ENCODE measurements at regions not wholly inside any gene's neighbourhood (a gene's known extent, or its start where the extent isn't known, plus 50 kb on each side); places are given as distances from the start of the nearest gene placed in this dataset.

DNA sequence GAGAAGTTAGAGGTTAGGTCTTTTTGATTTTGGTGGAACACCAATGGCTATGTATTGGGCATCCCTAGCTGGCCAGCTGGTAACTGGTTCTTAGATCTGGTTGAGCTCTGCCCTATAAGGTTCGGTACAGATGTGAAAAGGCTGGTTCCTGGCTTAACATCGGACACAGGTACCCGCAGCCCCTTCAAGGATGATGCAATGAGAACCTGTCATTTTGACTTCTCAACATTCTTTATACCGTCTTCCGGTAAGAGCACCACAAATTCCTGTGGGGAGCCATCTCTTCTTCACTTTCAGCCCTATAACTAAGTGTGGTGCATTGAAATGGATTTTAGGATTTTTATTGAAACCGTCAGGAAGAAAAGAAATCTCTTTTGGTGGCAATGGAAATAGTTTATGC, 222.8 kb downstream of the ADAMTS9 start:
- DNase-seq: no peak

DNA sequence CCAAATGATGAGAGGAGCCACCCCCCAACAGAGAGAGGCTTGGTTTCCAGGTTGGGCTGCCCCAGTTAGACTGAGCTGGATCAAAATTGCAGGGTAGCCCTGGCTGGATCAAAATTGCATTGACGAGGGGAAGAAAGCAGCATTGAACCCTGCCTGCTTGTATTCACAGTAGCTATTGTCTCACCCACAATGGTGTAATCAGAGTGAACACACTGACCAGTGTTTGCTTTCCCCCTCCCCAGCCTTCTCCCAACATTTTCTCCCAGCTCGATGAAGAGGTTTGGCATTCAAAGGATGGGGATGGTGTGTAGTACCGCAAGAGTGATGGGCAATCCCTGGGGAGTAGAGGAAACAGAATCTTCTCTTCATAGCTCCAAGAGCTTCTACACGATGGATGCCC, 223.8 kb downstream of the ADAMTS9 start:
- no peak for DNase-seq

DNA sequence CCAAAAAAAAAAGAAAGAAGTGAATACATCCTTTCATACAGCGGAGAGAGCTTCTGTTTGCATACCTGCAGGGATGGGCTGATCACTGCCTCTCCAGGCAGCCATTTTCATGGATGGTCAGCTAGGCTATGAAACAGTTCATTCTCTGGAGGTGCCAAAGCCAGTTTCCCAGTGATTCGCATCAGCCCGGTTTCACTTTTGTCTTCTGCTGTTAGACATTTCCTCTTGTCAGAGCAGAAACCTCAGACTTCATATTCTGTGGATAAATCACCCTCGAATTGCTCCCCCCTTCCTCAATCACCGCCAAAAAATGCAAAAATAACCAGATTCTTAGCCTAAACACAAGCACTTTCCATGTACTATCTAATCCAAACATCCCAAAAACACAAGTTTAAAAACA, 225.6 kb downstream of the ADAMTS9 start:
- no peak for DNase-seq

DNA sequence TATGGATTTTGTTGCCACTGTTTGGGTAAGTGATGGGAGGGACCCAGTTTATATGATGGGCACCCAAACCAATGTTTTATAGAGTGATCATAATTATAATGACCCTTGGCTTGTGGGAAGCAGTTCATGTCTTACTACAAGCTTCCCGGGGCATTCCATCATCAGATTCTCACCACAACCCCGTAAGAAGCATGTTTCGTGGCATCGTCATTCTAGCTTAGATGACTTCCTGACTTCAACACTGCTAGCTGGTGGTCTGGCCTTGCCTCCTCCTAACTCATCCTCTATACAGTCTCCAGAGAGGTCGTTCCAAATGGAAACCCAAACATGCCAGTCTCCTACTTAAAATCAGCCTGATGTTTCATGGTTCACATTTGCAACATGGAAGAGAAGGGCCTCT, 226.9 kb downstream of the ADAMTS9 start:
- no peak for DNase-seq

DNA sequence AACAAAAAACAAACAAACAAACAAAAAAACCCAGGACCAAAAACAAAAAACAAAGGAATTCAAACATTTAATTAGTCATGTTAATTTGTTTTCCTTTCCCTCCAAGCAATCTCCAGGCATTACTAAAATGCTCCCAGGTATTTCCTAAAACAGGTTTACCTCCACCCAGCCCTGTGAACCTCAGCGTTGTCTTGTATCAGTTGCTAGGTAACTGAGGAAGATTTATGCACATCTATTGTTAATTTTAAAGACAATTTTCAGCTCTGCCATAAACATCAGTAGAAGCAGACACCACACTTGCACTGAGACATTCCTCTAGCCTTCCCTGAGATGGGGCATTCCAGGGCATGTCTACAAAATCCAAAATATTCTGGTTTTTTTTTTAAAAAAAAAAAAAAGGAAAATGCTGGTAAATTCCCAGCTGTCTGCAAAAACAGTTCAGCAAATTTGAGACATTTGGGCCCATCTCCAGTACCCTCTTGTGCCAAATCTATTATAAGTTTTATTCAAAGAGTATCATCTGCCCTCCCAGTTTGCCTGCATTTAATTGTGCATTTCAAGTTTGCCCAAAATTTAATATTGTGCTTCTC, 227.6 kb downstream of the ADAMTS9 start:
- no peak for DNase-seq

DNA sequence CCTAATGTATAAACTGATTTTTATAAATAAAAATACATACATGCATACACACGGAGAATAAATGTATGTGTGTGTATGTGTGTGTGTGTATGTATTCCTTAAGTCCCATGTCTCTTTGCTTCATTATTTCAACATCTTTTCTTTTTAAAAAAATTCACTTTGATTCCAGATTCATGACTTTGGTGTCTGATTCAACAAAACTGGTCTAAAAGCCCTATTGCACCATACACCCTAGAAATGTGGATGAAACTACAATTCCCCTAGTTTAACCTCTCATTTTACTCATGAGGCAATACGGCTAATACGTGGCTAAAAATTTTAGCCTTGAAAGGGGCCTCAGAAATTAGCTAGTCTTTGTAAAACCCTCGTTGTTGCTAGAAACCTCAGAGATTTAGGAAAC, 228.1 kb downstream of the ADAMTS9 start:
- no peak for DNase-seq

DNA sequence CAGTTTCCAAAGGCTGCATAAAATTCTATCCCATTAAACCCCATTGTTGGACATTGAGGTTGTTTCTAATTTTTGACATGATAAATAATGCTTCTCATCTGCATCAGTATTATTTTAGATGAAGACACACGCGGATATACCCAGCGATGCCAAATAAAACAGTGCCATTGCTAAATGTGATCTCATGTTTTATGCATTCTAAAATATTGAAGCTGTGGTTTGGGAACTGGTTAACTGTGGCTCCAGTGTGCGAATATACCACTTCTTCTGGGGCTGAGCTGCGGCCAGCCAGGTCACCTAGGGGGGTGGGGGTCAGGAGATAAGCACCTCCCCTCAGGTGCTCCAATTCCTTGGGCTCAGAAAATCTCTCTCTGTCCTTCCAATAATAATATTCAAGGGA, 230.0 kb downstream of the ADAMTS9 start:
- no peak for DNase-seq

DNA sequence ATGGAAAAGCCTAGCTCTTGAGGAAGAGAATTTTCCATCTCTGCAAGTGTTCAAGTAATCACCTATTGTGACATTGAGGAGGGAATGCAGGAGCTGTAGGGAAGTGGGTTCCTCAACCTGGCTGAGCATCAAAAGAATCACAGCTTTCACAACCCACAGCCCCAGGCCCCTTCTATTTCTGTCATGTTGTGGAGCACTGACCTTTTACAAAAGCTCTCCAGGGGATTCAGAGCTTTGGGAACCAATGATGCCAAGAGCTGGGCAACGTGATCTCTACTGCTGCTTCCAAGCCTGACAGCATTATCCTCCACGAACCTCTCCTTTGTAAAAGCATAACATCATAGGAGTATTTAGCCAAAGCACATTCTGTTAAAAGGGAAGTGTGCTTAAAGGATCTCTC, 231.1 kb downstream of the ADAMTS9 start:
- DNase-seq: no peak

DNA sequence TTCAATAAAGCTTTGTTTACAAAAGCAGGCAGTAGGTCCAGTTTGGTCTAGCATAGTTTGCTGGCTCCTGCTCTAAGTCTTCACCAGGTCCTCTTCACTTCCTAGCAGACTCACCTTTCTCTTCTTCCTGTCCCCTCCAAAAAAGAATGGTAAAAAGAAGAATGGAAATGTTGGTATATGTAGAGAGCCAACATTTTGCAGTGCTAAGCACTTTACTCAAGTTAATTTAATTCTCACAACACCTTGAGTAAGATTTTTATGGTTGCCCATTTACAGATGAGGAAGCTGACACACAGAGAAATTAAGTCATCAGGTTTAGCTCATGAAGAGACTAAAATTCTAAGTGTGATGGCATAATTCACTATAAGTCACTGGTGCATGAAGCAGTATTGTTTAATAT, 230.1 kb upstream of the PRICKLE2 start:
- no peak for DNase-seq

DNA sequence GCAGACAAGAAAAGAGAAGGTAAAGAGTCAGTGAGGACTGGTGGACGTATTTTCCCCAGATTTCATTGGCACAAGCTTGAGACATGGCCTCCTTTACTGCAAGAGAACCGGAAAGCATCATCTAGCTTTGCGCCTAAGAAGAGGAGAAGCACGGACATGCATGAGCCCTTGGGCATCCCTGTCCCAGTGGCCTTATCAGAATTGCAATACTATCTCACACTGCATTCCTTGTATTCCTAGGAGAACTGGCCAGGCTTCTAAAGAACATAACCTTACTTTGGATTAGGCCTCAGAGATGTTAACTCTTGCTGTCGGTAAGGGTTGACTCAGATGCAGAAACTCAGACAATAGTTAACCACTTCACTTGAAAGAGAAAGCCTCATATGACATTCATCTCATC, 229.5 kb upstream of the PRICKLE2 start:
- no peak for DNase-seq

DNA sequence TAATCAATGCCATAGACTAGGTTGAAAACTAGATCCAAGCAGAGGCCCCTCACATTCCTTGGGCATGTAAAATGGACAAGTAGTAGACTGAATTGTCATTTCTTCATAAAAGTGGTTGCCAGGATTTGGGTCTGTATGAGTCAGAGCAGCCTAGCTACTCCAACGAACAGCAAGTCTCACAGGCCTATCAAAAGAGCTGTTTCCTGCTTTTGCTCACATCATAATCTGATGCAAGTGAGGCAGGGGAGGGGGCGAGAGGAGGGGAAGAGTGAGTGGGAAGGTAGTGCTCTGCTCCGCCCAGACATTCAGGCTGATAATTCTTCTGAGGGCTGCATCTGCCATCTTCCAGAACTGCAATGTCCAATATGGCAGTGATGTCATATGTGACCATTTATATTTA, 228.9 kb upstream of the PRICKLE2 start:
- no peak for DNase-seq

DNA sequence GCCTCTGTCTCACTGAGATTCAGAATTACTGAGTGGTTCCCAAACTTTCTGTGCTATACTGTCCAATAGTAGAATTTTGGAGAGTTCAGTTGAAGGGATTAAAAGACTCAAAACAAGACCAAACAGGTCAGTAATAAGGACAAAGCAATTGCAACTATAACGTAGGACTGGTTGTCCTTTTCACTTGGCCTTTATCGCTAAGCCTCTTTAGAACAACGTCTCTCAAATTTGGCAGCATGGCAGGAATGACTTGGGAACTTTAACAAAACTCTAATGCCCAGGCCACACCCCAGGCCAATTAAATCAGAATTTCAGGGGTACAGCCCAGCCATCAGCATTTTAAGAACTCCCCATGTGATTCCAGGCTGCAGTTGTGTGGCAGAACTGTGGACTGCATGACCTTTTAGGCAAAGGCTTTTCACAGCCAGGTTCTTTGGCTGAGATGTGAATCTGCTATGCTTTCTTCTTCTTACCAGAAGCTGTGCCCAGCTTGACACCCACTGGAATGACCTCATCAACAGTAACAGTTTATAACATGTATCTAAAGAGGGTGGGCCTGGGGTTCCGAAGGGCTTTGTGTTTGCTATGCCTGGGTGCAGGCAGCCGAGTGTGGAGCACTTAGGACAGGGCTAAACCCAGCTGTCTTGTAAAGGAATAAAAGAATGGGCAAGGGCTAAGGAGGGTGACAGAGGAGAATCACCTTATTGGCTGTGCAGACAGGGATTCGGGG, 226.2 kb upstream of the PRICKLE2 start:
- no peak for DNase-seq

DNA sequence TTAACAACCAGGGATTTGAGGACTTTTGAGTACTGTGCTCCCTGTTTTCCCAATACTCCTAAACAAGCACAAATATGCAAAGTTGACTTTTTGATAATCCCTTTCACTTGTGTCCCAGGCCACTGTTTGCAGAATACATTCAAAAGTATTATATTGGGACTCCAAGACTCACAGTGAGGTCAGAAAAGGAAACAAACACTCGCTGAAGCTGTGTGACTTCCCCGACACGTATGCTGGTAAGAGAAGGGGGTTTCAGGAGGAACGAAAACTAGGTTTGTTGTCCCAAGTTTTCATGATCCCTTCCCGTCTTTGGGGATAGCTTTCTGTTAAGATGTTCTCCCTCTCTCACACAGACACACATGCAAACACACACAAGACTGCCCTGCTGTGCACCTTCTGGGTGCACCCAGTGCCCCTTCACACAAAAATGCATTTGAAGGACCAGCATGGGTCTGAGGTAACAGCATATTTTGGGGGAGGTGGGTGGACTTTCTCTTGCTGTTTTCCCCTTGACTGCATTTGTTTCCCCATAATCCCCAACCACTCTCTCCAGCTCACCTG, 225.2 kb upstream of the PRICKLE2 start:
- no peak for DNase-seq

DNA sequence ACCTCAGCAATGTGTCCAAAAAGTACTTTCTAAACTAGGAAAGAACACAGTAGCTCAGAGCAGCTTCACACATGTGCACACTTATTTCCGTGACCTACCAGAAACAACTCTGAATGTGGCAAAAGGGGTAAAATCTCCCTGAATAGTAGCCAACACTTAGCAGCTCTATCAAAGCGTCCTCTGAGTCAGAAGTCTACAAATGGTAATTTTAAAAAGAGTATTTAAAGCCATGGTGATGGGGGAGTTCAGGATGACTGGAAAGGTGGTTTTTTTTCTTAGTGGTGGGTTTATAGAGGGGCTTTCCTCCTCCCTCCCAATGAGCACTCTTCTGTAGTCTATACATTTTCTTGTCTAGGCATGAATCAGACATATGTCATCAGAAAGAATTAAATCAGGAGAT, 223.8 kb upstream of the PRICKLE2 start:
- no peak for DNase-seq

DNA sequence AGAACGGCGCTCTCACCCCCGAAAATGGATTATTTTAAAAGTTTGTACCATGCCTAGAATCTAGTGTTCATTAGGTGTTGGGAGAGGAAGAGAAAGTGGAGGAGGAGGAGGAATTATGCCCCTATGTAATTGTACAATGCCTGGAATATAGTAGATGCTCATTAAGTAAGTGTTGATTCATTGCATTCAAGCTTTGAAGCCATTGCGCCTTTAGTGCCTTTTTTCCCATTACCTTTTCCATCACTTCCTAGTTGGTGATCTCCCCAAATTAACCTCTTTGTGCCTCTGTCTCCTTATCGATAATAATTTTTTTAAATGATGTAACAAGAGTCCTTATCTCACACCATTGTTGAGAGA, 220.7 kb upstream of the PRICKLE2 start:
- no peak for DNase-seq

DNA sequence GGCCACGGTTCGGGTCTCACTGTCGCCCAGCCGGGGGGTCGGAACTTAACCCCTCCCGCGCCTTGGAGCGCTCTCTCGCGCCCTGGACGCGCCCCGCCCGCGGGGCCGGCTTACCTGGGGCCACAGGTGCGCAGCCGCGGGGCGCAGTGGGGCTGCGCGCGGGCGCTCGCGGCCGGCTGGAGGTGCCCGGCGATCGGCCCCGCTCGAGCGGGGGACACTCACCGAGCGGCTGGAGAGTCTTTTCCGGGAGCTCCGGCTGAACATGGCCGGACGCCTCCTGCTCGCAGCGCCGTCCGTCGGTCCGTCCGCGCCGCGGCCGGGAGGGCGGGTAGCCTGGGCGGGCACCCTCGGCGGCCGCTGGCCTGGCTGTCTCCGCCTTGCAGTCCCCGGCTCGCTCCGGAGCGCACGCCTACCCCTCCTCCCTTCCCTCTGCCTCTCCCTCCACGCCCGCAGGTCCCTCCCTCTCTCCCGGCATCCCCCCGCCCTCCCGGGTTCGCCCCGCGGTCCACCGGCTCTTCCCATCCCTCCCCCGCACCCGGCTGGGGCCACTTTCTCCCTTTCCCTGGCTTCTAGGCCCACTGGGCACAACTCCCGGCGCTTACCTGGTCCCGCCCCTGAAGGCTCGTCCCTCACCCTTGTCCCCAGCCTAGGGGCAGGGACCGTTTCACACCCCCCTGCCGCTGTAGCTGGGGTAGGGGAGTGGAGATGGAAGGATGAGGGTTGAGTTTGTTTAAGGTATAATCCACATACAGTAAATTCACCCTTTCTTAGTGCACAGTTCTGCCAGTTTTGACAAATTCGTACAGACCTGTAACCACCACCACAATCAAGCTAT, 220.1 kb upstream of the PRICKLE2 start:
- DNase-seq: peak; percentile 82

DNA sequence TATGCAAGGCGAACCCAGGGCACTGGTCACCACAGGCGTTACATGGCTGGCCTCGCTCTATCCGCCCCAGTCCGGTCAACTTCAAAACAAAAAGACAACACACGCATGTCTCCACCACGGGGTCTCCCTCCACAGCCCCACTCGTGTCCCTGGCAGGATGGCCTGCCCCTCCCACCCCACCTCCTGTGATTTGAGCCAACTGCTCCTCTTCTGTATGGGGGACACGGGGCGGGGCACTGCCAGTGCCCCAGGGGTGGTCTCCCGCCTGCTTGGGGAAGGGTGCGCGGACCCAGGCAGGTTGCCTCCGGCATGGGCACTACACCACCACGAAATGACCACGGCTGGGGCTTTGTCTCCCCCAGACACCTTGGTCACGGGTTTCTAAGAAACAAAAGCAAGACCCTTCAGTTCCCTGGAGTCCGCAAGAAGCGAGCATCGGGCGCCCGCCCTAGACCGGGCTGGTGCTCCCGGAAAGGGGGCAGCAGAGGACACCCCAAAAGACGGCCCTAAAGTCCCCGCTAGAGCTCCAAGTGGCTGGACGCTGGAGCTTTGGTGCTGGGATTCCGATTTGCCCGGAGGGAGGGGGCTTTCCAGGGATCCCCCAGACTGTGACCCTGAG, 219.3 kb upstream of the PRICKLE2 start:
- no peak for DNase-seq

DNA sequence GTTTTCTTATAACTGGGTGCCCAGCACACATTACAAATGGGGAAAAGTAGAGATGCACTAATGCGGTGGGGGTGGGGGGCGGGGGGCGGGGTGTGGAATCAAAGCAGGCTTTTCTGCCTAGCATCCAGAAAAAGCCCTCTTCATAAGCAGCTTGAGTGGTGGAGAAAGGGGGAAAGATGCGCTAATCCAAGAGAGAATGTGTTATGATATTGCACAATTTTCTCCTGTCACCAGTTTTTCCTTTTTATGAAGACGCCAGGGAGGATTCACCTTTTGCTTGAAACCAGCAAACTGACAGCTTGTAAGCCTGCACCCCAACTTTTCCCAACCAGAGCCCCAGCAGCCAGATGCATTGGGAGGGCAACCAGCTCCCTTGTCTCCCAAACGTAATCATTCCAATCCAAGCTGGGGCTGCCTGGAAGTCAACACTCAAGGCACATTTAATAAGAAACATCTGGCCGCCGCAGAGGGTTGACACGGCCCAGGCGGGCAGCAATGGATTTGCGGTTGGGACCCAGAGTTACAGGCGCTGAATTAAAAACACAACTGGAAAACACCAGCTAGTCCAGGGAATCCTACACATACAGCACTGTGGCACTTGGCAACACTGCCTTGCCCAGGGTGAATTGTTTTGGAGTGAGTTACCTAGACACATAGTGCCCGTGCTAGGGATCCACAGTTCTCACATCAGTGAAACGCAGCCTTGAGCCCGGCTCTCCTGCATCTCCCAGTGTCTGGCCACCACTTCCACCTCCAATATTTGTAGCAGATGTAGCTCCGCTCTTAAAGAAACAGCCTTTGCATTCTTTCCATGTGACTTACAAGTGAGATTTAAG, 218.5 kb upstream of the PRICKLE2 start:
- DNase-seq: no peak

DNA sequence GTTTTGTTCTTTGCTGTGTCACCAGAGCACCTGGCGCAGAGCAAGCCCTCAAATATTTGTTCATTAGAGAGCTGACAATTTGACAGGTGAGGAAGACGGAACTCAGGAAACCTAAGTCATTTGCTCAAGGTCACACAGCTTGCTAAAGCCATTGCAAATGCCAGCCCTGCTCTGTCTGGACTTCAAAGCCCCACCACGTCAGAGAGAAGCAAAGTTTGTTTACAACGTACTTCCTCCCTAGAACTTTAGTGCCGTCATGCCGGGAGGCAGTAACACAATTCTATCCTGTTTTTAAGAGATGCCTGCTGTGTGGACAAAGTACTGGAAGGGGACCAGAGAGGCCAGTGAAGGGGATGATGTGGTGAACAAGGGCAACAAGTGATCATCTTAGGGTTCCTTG, 216.6 kb upstream of the PRICKLE2 start:
- no peak for DNase-seq

DNA sequence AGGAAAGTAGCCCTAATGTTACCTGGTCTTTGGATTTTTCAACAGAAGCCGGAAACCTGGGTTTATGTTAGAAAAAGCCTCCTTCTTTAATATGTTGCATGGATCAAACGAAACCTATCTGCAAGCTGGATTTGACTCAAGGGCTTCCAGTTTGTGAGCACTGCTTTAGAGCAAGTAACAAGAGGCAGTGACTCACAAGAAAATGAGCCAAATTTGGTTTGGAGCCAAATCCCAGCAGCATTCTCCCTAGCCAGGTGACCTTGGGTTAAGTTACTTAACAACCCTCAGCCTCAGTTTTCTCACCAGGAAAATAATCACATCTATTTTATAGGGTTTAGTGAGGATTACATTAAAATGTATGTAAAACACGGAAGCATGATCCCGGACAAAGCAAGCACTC, 215.2 kb upstream of the PRICKLE2 start:
- no peak for DNase-seq

DNA sequence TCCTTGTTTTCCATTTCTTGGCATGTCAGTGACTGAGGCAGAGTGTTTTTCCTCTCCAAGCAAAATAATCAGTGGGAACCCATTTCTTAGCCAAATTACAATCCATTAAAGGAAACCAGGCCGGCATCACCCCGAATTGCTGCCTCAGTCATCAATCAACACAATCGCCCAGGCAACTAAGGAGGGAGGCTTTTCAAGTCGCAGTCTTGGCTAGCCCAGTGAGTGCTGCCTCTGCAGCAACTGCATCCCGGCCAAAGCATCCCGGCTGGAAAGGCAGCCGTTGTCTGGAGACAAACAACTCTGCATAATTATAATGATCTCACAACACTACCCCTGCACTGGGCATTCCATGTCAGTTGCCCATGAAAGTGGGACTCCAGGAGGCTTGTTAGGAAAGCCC, 213.5 kb upstream of the PRICKLE2 start:
- no peak for DNase-seq

DNA sequence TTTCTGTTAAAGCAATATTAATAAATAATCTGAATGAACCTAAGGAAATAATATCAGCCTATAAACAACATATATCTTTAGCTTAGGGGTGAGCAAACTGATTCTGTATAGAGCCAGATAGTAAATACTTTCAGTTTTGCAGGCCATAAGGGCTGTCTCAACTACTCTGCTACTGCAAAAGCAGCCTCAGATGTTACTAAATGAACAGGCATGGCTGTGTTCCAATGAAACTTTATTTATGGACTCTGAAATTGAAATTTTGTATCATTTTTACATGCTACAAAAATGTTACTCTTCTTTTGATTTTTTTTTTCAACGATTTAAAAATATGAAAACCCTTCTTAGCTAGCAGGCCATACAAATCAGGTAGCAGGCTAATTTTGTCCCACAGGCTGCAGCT, 212.8 kb upstream of the PRICKLE2 start:
- no peak for DNase-seq
